PFSK-1 (cell line): ENCODE measurements at regions not wholly inside any gene's neighbourhood (a gene's known extent, or its start where the extent isn't known, plus 50 kb on each side); places are given as distances from the start of the nearest gene placed in this dataset.

Source experiments
- FOXP2 ChIP-seq: optimal IDR thresholded peaks from 2 replicates; pipeline ENCODE3; 2011; ENCODE audit warnings: borderline replicate concordance, control low read depth, inconsistent platforms; ENCODE audit not compliant: insufficient read depth; ENCODE audit errors: extremely low read length, extremely low read depth
- POLR2AphosphoS5 ChIP-seq: IDR thresholded peaks from 2 replicates; pipeline ENCODE4 v1.6.1; 2012; ENCODE audit warnings: low read depth, mild to moderate bottlenecking, control low read depth, low read length, moderate library complexity
- TAF1 ChIP-seq: IDR thresholded peaks from 2 replicates; pipeline ENCODE4 v1.6.1; 2012; ENCODE audit warnings: low read length, control low read depth, borderline replicate concordance; ENCODE audit not compliant: insufficient read depth

- TF ChIP-seq TAF1 (no peak), POLR2AphosphoS5 (no peak), FOXP2 (no peak)
Observed at GRCh38 chr6:2396042-2396657, 150.7 kb upstream of the GMDS start.
